Fibroblast of pulmonary artery (primary cell): ENCODE measurements at regions not wholly inside any gene's neighbourhood (a gene's known extent, or its start where the extent isn't known, plus 50 kb on each side); places are given as distances from the start of the nearest gene placed in this dataset.
A peak's percentile ranks its signal among the peaks of the same experiment; 100 is the strongest.

ENCODE experiments used
- DNase-seq: peaks from one replicate; pipeline ENCODE4 v3.0.0-alpha.2; 2010; ENCODE audit warnings: low read depth
- H3K4me3 ChIP-seq: replicated peaks from 2 replicates; pipeline ENCODE4 v1.5.1; 2011; ENCODE audit warnings: low read depth, mild to moderate bottlenecking, control low read depth, low read length, moderate library complexity
- CTCF ChIP-seq: IDR thresholded peaks from 2 replicates; pipeline ENCODE4 v1.5.1; 2011; ENCODE audit warnings: mild to moderate bottlenecking, control low read depth, low read length, inconsistent platforms; ENCODE audit errors: missing control alignments

- no peak for DNase-seq
- no peak for TF ChIP-seq CTCF
- no peak overlapping the region for H3K4me3 ChIP-seq
Observed at GRCh38 chr2:47256416-47257087, 80.2 kb upstream of the CALM2 start.

- no peak overlapping the region for H3K4me3 ChIP-seq
- no peak for TF ChIP-seq CTCF
- no peak for DNase-seq
Observed at GRCh38 chr2:47255794-47256193, 79.5 kb upstream of the CALM2 start.

- no peak for DNase-seq
- H3K4me3 ChIP-seq = no peak overlapping the region
- no peak for TF ChIP-seq CTCF
Observed at GRCh38 chr2:47254464-47254863, 78.2 kb upstream of the CALM2 start.

- DNase-seq = no peak
- TF ChIP-seq CTCF = no peak
- no peak overlapping the region for H3K4me3 ChIP-seq
Observed at GRCh38 chr2:47253447-47253846, 77.1 kb upstream of the CALM2 start.

GRCh38 chr2:47251404-47251675 is 75.0 kb upstream of the CALM2 start:
- TF ChIP-seq CTCF = no peak
- H3K4me3 ChIP-seq = no peak overlapping the region
- DNase-seq = no peak

- H3K4me3 ChIP-seq = no peak overlapping the region
- TF ChIP-seq CTCF = no peak
- DNase-seq = peak; percentile 25
Observed at GRCh38 chr2:47250586-47251403, 74.5 kb upstream of the CALM2 start.

GRCh38 chr2:47249931-47250330 is 73.6 kb upstream of the CALM2 start:
- TF ChIP-seq CTCF = no peak
- H3K4me3 ChIP-seq = no peak overlapping the region
- DNase-seq = no peak
